Stimulated activated CD8-positive, alpha-beta memory T cell treated with anti-CD3 and anti-CD28 coated beads, Interleukin-12 subunit alpha, Interleukin-12 subunit beta, amount 100 ng/mL, for 24 hours (primary cell): ENCODE measurements at regions not wholly inside any gene's neighbourhood (a gene's known extent, or its start where the extent isn't known, plus 50 kb on each side); places are given as distances from the start of the nearest gene placed in this dataset.

Source experiments
- DNase-seq: peaks from one replicate; pipeline ENCODE4 v3.0.0-alpha.2; 2020; ENCODE audit errors: extremely low read depth

GRCh38 chr7:121810831-121811672 lies 61.9 kb upstream of the PTPRZ1 start:
- DNase-seq = no peak

DNA sequence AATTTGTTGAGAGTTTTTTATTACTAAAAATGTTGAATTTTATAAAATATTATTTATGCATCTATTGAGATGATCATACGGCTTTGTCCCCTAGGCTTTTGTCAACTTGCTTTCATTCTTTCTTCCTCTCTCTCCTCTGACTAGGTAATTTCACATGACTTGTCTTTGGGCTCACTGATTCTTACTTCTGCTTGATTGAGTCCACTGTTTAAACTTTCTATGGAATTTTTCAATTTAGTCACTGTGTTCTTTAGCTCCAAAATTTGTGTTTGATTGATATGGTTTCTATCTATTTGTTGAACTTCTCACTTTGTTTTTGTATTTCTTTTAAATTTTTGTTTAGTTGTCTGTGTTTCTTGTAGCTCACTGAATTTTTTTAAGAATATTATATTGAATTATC lies 65.9 kb upstream of the PTPRZ1 start:
- no peak for DNase-seq

DNA sequence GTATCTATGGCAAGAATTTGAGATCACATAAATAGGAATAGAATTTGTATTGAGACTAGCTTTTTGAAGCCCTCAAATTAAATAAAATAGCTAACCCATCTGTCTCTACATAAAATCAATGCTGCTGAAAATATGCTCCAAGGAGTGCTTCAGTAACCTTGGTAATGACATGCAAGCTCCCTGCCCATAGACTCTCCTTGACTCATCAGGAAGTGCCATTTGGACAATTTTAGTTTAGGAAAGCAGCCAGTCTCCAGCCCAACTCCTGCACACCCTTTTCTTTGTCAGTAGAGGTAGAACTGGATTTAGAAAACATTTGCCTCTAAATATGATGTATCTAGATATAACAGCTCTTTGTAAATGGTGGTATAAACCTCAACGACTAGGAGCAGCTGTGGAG lies 69.9 kb upstream of the PTPRZ1 start:
- DNase-seq = no peak

- DNase-seq = no peak
Observed at GRCh38 chr7:121800916-121801675, 71.9 kb upstream of the PTPRZ1 start.

- no peak for DNase-seq
Observed at GRCh38 chr7:121798896-121799295, 74.1 kb upstream of the PTPRZ1 start.

DNA sequence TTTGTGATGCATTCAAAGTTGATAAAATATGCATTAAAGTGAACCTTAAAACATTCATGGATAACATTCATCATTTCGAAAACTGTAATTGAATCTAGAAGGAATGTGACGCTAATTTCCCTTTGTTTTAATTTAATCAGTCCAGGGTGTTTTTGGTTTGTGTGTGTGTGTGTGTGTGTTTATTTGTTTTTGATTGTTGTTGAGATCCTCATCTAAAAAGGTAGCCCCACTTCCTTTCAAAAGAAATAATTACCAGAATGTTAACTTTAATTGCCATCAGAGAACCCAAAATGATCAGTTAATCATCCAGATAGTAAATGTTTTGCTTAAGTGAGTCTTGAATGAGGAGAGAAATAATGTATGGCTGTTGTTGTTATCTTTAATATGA lies 74.5 kb upstream of the PTPRZ1 start:
- no peak for DNase-seq

GRCh38 chr7:121797657-121798452 lies 75.1 kb upstream of the PTPRZ1 start:
- no peak for DNase-seq

- no peak for DNase-seq
Observed at GRCh38 chr7:121796936-121797656, 75.9 kb upstream of the PTPRZ1 start.

DNA sequence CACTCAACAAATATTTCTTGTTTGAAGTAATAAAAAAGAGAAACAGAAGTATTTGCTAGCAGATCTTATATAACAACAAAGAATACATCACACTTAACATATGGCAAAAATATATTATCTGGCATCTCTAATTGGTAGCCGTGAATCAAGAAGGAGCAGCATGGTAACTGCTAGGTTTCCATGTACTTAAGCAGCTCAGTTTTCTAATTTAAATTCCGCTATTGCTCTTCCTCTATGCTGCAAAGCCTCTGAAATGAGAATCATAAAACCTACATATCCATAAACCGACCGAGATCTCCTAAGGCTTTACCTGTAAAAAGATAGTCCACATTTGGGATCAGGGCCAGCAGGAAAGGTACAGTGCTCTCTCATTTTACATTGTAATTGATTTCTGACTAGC lies 76.6 kb upstream of the PTPRZ1 start:
- DNase-seq = no peak

GRCh38 chr7:121795736-121796135 lies 77.2 kb upstream of the PTPRZ1 start:
- no peak for DNase-seq

DNA sequence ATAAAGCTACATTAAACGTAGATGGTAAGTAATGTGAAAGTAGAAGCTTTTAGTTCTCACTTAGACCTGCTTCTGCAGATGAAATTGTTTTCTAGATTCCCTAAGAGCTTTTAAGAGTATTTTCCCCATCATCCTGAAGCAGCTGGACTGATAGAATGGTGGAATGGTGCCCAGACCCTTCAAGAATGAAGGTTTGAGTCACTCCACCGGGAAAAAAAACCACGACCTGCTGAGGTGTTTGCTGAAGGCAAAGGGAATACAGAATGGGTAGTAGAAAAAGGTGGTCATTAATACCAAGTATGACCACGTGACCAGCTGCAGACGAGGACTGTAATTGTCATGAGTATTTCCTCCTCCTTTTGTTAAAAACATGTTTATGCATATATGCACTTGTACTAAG lies 79.2 kb upstream of the PTPRZ1 start:
- no peak for DNase-seq

DNA sequence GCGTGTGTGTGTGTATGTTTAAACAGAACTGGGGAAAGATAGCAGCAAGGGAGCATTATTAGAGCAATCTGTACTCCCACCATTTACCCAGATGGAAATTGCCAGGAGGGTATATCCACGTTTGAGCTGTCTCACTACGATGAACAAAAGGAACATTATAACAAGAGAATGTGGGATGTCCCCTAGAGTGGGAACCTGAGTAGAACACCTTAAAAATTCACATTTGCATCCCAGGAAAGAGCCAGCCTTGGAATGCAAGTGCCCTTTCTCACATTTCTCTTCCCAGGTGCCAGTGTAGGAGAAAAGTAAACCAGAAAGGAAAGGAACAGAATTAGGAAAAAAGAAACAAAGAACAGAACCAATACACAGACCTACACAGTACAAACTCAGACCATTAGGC lies 95.3 kb upstream of the PTPRZ1 start:
- DNase-seq = no peak

DNA sequence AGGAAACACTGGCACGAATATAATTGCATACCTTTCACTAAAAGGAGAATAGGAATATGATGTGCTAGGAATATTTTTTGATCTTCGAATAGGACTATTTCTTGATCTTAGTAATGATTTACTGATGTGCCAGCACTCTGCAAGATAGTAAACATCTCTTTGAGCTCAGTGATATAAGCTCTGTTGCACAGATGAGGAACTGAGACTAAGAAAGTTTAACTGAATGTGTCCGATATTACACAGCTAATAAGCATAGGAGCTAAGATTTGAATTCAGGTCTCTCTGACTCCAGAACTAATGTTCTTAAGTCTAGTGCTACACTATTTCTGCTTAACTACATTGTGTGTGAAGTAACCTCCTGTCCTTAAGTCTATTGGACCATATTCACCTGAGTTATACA lies 98.4 kb upstream of the PTPRZ1 start:
- no peak for DNase-seq

- DNase-seq = no peak
Observed at GRCh38 chr7:121766676-121767075, 106.3 kb upstream of the PTPRZ1 start.

DNA sequence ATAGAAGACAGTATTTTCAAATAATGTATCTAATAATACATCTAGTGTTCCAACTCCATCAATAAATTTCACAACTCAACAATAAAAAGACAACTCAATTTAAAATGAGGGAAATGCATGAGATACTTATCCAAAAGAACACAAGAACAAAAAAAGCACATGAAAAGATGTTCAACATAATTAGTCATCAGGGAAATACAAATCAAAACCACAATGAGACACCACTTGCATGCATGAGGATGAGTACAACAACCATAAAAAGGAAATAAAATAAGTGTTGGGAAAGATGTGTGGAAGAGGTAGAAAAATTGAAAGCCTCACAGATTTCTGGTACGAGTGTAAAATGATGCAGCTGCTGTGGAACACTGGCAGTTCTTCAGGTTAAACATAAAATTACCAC lies 111.6 kb upstream of the PTPRZ1 start:
- no peak for DNase-seq

DNA sequence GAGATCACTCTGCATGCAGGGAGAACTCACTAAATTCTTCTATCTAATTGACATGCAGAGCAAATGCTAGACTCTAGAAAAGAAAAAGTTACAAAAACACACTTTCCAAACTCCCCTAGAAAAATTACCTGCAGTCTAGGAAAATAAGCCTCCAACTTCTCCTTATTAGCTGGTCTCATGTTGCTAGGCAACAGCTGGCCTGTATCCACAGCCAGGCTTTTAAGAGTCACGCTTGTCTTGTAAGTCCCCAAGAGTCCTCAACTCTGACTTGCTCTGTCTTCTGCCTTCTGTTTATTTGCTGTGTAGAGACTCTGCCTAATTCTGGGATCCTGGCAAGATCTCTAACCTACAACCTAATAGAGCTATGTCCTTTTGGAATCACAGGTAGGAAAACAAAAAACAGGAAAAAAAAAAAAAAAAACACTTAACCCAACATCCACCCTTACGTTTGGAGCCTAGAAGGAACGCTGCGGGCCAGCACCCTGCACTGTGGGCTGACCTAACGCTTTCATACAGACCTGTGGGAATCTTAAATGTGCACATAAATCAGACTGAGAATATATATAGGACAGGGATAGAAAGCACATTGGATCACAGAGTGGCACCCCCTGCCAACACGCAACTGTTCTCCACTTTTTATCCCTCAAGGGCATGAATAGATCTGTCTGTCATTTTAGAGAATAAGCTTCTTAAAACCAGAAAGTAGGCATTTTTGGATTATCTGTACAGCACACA lies 117.0 kb upstream of the PTPRZ1 start:
- no peak for DNase-seq

GRCh38 chr7:121755286-121755685 lies 117.7 kb upstream of the PTPRZ1 start:
- no peak for DNase-seq

DNA sequence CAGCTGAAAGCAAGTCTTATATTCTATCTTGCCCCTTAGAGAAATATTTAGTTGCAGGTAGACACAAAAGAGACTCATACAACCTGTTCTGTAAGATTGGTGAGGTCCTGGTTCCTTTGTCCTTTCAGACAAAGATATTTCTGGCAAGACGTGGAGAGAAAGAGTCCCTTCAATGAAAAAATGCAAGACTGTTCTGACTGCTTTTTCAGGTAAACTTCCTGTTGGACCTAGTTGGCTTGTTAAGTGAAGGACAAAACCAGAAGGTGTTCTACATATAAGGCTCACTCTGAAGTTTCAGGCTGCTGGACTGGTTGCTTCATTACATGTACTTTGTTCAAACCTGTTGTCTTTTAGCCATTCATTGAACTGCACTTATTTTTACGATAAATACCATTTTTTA lies 119.0 kb upstream of the PTPRZ1 start:
- no peak for DNase-seq

- no peak for DNase-seq
Observed at GRCh38 chr7:121752706-121753105, 120.3 kb upstream of the PTPRZ1 start.

DNA sequence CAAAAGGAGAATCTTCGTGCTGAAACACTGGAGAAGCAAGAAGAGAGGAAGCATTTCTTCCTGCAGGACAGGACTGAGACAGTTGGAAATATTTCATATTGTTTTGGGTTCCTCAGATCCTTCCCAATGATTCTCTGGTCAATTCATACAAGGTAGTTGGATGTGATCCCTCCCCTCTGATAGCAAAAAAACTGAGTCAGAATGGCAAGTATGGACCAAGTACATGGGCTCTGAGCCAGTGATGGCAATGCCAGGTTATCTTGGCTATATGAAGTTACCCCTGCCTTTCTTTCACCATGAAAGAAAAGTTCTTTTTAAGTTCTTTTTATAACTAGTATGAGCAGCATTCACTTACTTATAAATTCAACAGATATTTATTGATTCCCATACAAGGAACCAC lies 124.4 kb upstream of the PTPRZ1 start:
- DNase-seq = no peak

- DNase-seq = no peak
Observed at GRCh38 chr7:121745856-121746255, 127.1 kb upstream of the PTPRZ1 start.
